K562 (cell line): ENCODE measurements at regions not wholly inside any gene's neighbourhood (a gene's known extent, or its start where the extent isn't known, plus 50 kb on each side); places are given as distances from the start of the nearest gene placed in this dataset.

Source experiments
- ATAC-seq: fragments of 200-7000 bp; cut with Tn5 transposase; 3 replicates; pipeline ENCODE4 v1.9.1; 2020; ENCODE audit warnings: moderate library complexity
- BruUV-seq: library from RNA; stranded (reverse); fragments of 400-500 nt; replicated peaks from 2 replicates; lab custom pipeline; 2021; lab: Mats Ljungman, UMichigan
- CTCF ChIA-PET: fragments of 300-600 bp; formaldehyde crosslinking; extraction: SDS; loops from one replicate; lab custom pipeline; 2021; ENCODE audit warnings: low intra/inter-chr PET ratio; lab: Yijun Ruan, JAX
- POLR2A ChIA-PET: fragments of 300-600, 350-650 bp; sonication (Branson Sonifier 250); formaldehyde crosslinking; extraction: SDS; loops from one replicate; lab custom pipeline; 2021; ENCODE audit warnings: antibody characterized with exemption, inconsistent platforms; lab: Yijun Ruan, JAX
- DNase-seq, 4 experiments: peaks; one replicate each; pipeline versions ENCODE4 v3.0.0 to v3.0.0-alpha.2; 2011 to 2018; ENCODE audit warnings: low spot score in 3 of 4, mixed read lengths in 3 of 4; ENCODE audit errors: extremely low read depth in 1 of 4
- FAIRE-seq: peaks from 2 replicates; lab custom pipeline; 2011; peaks lifted over from hg19 to GRCh38; lab: Jason Lieb, UNC
- H2AFZ ChIP-seq: 2 replicates; pipeline ENCODE4 v1.6.0; 2011; ENCODE audit warnings: low read depth, low read length, control low read depth, inconsistent platforms
- H3K27ac ChIP-seq: fragments of 200-600 bp; 3 replicates; pipeline ENCODE4 v1.8.0; 2011; ENCODE audit warnings: low read depth, mild to moderate bottlenecking, control low read depth, inconsistent platforms, low read length, moderate library complexity, mixed read lengths; ENCODE audit errors: extremely low read depth
- H3K27me3 ChIP-seq, 2 experiments: fragments of 300-600 bp in 1 of 2; 2 replicates in 1 of 2; 3 replicates in 1 of 2; pipeline versions ENCODE4 v1.6.0 to v1.8.0; 2011; ENCODE audit warnings: inconsistent platforms in 2 of 2, low read length in 2 of 2, mild to moderate bottlenecking in 1 of 2, mixed read lengths in 1 of 2, moderate library complexity in 1 of 2; ENCODE audit not compliant: control insufficient read depth in 2 of 2, insufficient read depth in 2 of 2
- H3K36me3 ChIP-seq: fragments of 300-600 bp; 3 replicates; pipeline ENCODE4 v1.8.0; 2011; ENCODE audit warnings: mild to moderate bottlenecking, low read length, inconsistent platforms; ENCODE audit not compliant: control insufficient read depth, insufficient read depth
- H3K4me1 ChIP-seq, 2 experiments: fragments of 200-600 bp in 1 of 2; replicated peaks in 1 of 2; 2 replicates in 1 of 2; 3 replicates in 1 of 2; pipeline versions ENCODE4 v1.5.1 to v1.8.0; 2011; ENCODE audit warnings: inconsistent platforms in 2 of 2, low read length in 2 of 2, mild to moderate bottlenecking in 1 of 2, mixed read lengths in 1 of 2, moderate library complexity in 1 of 2; ENCODE audit not compliant: control insufficient read depth in 2 of 2, insufficient read depth in 2 of 2
- H3K4me2 ChIP-seq: 2 replicates; pipeline ENCODE4 v1.6.1; 2011; ENCODE audit warnings: low read length, control low read depth, inconsistent platforms, mixed read lengths; ENCODE audit not compliant: insufficient read depth
- H3K4me3 ChIP-seq: fragments of 200-600 bp; sonication (generic), shearing (Covaris generic); 2 replicates; pipeline ENCODE4 v1.5.1; 2016; ENCODE audit warnings: control low read depth, inconsistent platforms
- H3K79me2 ChIP-seq: fragments of 200-600 bp; 3 replicates; pipeline ENCODE4 v1.8.0; 2011; ENCODE audit warnings: low read length, inconsistent platforms; ENCODE audit not compliant: control insufficient read depth, insufficient read depth
- H3K9ac ChIP-seq, 2 experiments: 2 replicates each; pipeline versions ENCODE4 v1.6.0 to v1.6.1; 2011; ENCODE audit warnings: low read depth in 2 of 2, low read length in 2 of 2, control low read depth in 1 of 2, inconsistent platforms in 1 of 2, mild to moderate bottlenecking in 1 of 2, mixed read lengths in 1 of 2; ENCODE audit not compliant: insufficient read depth in 1 of 2
- H3K9me1 ChIP-seq: one replicate; pipeline ENCODE4 v1.6.0; 2011; ENCODE audit warnings: inconsistent platforms, mild to moderate bottlenecking, low read length, moderate library complexity; ENCODE audit not compliant: control insufficient read depth, insufficient read depth
- H3K9me3 ChIP-seq: replicated peaks from 2 replicates; pipeline ENCODE4 v1.5.1; 2011; ENCODE audit warnings: low read depth, low read length, inconsistent platforms; ENCODE audit not compliant: control insufficient read depth, insufficient read depth
- H4K20me1 ChIP-seq: replicated peaks from 2 replicates; pipeline ENCODE4 v1.6.1; 2011; ENCODE audit warnings: low read length, inconsistent platforms, mixed read lengths; ENCODE audit not compliant: control insufficient read depth, insufficient read depth
- ARID3B ChIP-seq: fragments of 250-450 bp; sonication (Bioruptor Pico); IDR thresholded peaks from 2 replicates; pipeline ENCODE4 v1.4.0; 2020; ENCODE audit warnings: borderline replicate concordance
- ID3 ChIP-seq, 2 experiments: fragments of 250-450 bp in 1 of 2; fragments of 450-650 bp in 1 of 2; sonication (Bioruptor Pico) in 1 of 2; IDR thresholded peaks; 2 replicates each; pipeline versions ENCODE4 v1.6.1 to v1.8.0; 2016 to 2021; ENCODE audit warnings: mild to moderate bottlenecking in 2 of 2, moderate library complexity in 2 of 2, missing compliant biosample characterization in 1 of 2, missing genetic modification characterization in 1 of 2
- LEF1 ChIP-seq: fragments of 450-650 bp; IDR thresholded peaks from 2 replicates; pipeline ENCODE4 v1.6.1; 2016; ENCODE audit warnings: mild to moderate bottlenecking
- ZNF184 ChIP-seq: sonication (generic); formaldehyde crosslinking; IDR thresholded peaks from 2 replicates; pipeline ENCODE4 v1.5.0; 2020; ENCODE audit warnings: missing genetic modification reagents
- WGBS: fragments of 100-300 bp; shearing (Covaris generic); methylation state at CpG from one replicate; pipeline ENCODE4 v1.1.6; 2016; ENCODE audit warnings: low coverage, mixed read lengths; ENCODE audit not compliant: insufficient coverage; ENCODE audit errors: missing lambda C conversion rate; 5-methylcytosine and 5-hydroxymethylcytosine counted together
- in situ Hi-C: fragments of 300-500 bp; cut with MboI; formaldehyde crosslinking; loops from 4 replicates; pipeline ENCODE4 v1.15.0; 2018; ENCODE audit warnings: inconsistent platforms, mixed read lengths
- intact Hi-C: fragments of 100-400 bp; cut with micrococcal nuclease; formaldehyde crosslinking; loops from 2 replicates; pipeline ENCODE4 v1.14.2; 2022

- Histone ChIP-seq H2AFZ (no peak overlapping the region), H3K27ac (no peak overlapping the region), H3K9me3 (no peaks in the 10 kb centered on the region), H3K36me3 (no peaks in the 10 kb centered on the region), H3K79me2 (no peaks in the 10 kb centered on the region), H3K9ac (no peak overlapping the region), H4K20me1 (no peaks in the 10 kb centered on the region), H3K4me1 (no peaks in the 10 kb centered on the region), H3K27me3 (no peaks in the 10 kb centered on the region), H3K4me3 (no peak overlapping the region), H3K9me1 (no peaks in the 10 kb centered on the region), H3K4me2 (no peak overlapping the region)
- in situ Hi-C loops, result no loop called here
- intact Hi-C loops, result no loop called here
- POLR2A ChIA-PET, result no interaction called here
- TF ChIP-seq LEF1, result no peak
- TF ChIP-seq ARID3B, result no peak
- TF ChIP-seq ID3 (CRISPR knock-in tag; IDR thresholded peaks at IDR 0.05), result no peak
- no peak for TF ChIP-seq ID3 (tag; IDR thresholded peaks at IDR 0.05)
- no peak for TF ChIP-seq ZNF184 (CRISPR knock-in tag)
- CTCF ChIA-PET, result no interaction called here
- 4% methylated on average over 6 of the region's 6 CpGs for WGBS
- FAIRE-seq (no peak), DNase-seq (no peak), ATAC-seq (no peak)
- BruUV-seq, result no TSS peak
These were observed 90.9 kb upstream of the LGSN start for GRCh38 chr6:63410435-63411426.
